Loucy (cell line): ENCODE measurements at regions not wholly inside any gene's neighbourhood (a gene's known extent, or its start where the extent isn't known, plus 50 kb on each side); places are given as distances from the start of the nearest gene placed in this dataset.
A peak's percentile ranks its signal among the peaks of the same experiment; 100 is the strongest.

Experiments used
- H2AFZ ChIP-seq: fragments of 200-600 bp; sonication (generic); 2 replicates; pipeline ENCODE4 v1.6.0; 2016; ENCODE audit warnings: antibody characterized with exemption, mild to moderate bottlenecking, low read length, moderate library complexity
- H3F3A ChIP-seq: fragments of 200-600 bp; 2 replicates; pipeline ENCODE4 v1.6.0; 2016; ENCODE audit warnings: antibody characterized with exemption, low read depth, mild to moderate bottlenecking
- H3K27me3 ChIP-seq: fragments of 200-600 bp; sonication (generic); 2 replicates; pipeline ENCODE4 v1.6.1; 2014; ENCODE audit warnings: low read length, mild to moderate bottlenecking; ENCODE audit not compliant: insufficient read depth, poor library complexity, severe bottlenecking
- H3K36me3 ChIP-seq: fragments of 200-600 bp; sonication (generic); 2 replicates; pipeline ENCODE4 v1.6.1; 2016; ENCODE audit warnings: low read length; ENCODE audit not compliant: insufficient read depth
- H3K4me1 ChIP-seq: fragments of 200-600 bp; sonication (generic); 2 replicates; pipeline ENCODE4 v1.5.1; 2014; ENCODE audit warnings: low read length, mild to moderate bottlenecking; ENCODE audit not compliant: insufficient read depth, poor library complexity, severe bottlenecking
- H3K4me2 ChIP-seq: fragments of 200-600 bp; sonication (generic); 2 replicates; pipeline ENCODE4 v1.6.0; 2014; ENCODE audit warnings: antibody characterized with exemption, low read length, low read depth, mild to moderate bottlenecking; ENCODE audit not compliant: poor library complexity, severe bottlenecking
- H3K4me3 ChIP-seq: fragments of 200-600 bp; sonication (generic); 2 replicates; pipeline ENCODE4 v1.5.1; 2014; ENCODE audit warnings: low read length, mild to moderate bottlenecking, mixed read lengths; ENCODE audit not compliant: poor library complexity, severe bottlenecking
- H3K79me2 ChIP-seq: fragments of 200-600 bp; sonication (generic); 2 replicates; pipeline ENCODE4 v1.6.1; 2014; ENCODE audit warnings: low read length; ENCODE audit not compliant: insufficient read depth
- H3K9ac ChIP-seq: fragments of 200-600 bp; sonication (generic); 2 replicates; pipeline ENCODE4 v1.6.0; 2014; ENCODE audit warnings: mild to moderate bottlenecking, low read depth, low read length, moderate library complexity; ENCODE audit not compliant: poor library complexity, severe bottlenecking
- H3K9me2 ChIP-seq: fragments of 200-600 bp; sonication (generic); replicated peaks from 2 replicates; pipeline ENCODE4 v1.6.1; 2016; ENCODE audit warnings: low read depth, low read length, mixed read lengths
- H3K9me3 ChIP-seq: fragments of 200-600 bp; sonication (generic); 2 replicates; pipeline ENCODE4 v1.6.1; 2014; ENCODE audit warnings: mild to moderate bottlenecking, antibody characterized with exemption, low read length, low read depth; ENCODE audit not compliant: insufficient read depth
- H4K20me1 ChIP-seq: fragments of 200-600 bp; sonication (generic); 2 replicates; pipeline ENCODE4 v1.6.0; 2014; ENCODE audit warnings: antibody characterized with exemption, low read length, mild to moderate bottlenecking; ENCODE audit not compliant: insufficient read depth, poor library complexity, severe bottlenecking
- CTCF ChIP-seq: fragments of 200-600 bp; sonication (generic); conservative IDR thresholded peaks from 2 replicates; pipeline ENCODE4 v1.5.1; 2014; ENCODE audit warnings: mild to moderate bottlenecking, antibody characterized with exemption, low read length
- EZH2phosphoT487 ChIP-seq: fragments of 200-600 bp; IDR thresholded peaks from 2 replicates; pipeline ENCODE4 v1.6.1; 2018; ENCODE audit warnings: antibody characterized with exemption, mild to moderate bottlenecking, moderate library complexity, borderline replicate concordance

DNA sequence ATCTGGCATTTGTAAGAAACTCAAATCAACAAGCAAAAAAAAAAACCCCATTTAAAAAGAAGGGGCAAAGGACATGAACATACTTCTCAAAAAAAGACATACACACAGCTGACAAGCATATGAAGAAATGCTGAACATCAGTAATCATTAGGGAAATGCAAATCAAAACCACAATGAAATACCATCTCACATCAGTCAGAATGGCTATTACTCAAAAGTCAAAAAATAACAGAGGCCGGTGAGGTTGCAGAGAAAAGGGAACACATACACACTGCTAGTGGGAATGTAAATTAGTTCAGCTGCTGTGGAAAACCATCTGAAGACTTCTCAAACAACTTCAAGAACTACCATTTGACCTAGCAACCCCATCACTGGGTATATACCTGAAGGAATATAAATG lies 199.4 kb upstream of the THBS1 start:
- Histone ChIP-seq H3K4me3 (no peak overlapping the region), H3K4me1 (no peaks in the 10 kb centered on the region), H4K20me1 (no peaks in the 10 kb centered on the region), H3K27me3 (no peaks in the 10 kb centered on the region), H3K9me2 (no peaks in the 10 kb centered on the region), H3K9me3 (no peaks in the 10 kb centered on the region), H3K79me2 (no peaks in the 10 kb centered on the region), H3K36me3 (no peaks in the 10 kb centered on the region), H2AFZ (no peak overlapping the region), H3K4me2 (no peak overlapping the region), H3F3A (no peaks in the 10 kb centered on the region), H3K9ac (no peak overlapping the region)
- no peak for TF ChIP-seq EZH2phosphoT487
- no peak for TF ChIP-seq CTCF

DNA sequence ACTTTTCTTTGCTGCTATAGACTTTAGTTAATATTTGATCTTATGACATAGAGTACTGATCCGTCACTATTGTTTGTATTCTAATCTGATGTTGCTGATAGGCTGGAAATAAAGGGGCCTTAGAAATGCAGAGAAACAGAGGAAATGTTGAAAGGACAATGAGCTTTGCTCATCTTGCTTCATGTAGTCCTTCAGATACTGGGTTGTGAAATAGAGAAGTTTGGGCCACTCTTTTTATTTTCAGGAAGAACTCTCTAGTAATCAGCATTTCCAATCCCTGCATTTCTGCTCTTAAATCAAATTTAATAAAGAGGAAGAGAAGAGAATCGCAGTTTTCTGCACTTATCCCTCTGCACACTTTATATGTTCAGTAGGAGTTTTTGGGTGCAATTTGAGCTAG lies 192.8 kb upstream of the THBS1 start:
- Histone ChIP-seq H4K20me1 (no peaks in the 10 kb centered on the region), H3K9me3 (no peaks in the 10 kb centered on the region), H3K4me2 (no peak overlapping the region), H3K9ac (no peak overlapping the region), H2AFZ (no peak overlapping the region), H3K27me3 (no peaks in the 10 kb centered on the region), H3K4me3 (no peak overlapping the region), H3F3A (no peaks in the 10 kb centered on the region), H3K4me1 (peaks cover 9% of the 10 kb centered on the region), H3K9me2 (no peaks in the 10 kb centered on the region), H3K79me2 (no peaks in the 10 kb centered on the region), H3K36me3 (no peaks in the 10 kb centered on the region)
- TF ChIP-seq CTCF (no peak), EZH2phosphoT487 (no peak)

- Histone ChIP-seq H3K4me1 (peaks cover 20% of the 10 kb centered on the region), H4K20me1 (no peaks in the 10 kb centered on the region), H3K27me3 (no peaks in the 10 kb centered on the region), H3K79me2 (no peaks in the 10 kb centered on the region), H3K9me2 (no peaks in the 10 kb centered on the region), H2AFZ (peak overlapping the region; percentile 54; the same call in 1 of the 2 replicates), H3F3A (no peaks in the 10 kb centered on the region), H3K4me2 (no peak overlapping the region), H3K36me3 (no peaks in the 10 kb centered on the region), H3K4me3 (no peak overlapping the region), H3K9ac (no peak overlapping the region), H3K9me3 (no peaks in the 10 kb centered on the region)
- no peak for TF ChIP-seq EZH2phosphoT487
- no peak for TF ChIP-seq CTCF
Observed at GRCh38 chr15:39391230-39391629, 189.6 kb upstream of the THBS1 start.
